ENCODE measurements at regions not wholly inside any gene's neighbourhood (a gene's known extent, or its start where the extent isn't known, plus 50 kb on each side); places are given as distances from the start of the nearest gene placed in this dataset.

DNA sequence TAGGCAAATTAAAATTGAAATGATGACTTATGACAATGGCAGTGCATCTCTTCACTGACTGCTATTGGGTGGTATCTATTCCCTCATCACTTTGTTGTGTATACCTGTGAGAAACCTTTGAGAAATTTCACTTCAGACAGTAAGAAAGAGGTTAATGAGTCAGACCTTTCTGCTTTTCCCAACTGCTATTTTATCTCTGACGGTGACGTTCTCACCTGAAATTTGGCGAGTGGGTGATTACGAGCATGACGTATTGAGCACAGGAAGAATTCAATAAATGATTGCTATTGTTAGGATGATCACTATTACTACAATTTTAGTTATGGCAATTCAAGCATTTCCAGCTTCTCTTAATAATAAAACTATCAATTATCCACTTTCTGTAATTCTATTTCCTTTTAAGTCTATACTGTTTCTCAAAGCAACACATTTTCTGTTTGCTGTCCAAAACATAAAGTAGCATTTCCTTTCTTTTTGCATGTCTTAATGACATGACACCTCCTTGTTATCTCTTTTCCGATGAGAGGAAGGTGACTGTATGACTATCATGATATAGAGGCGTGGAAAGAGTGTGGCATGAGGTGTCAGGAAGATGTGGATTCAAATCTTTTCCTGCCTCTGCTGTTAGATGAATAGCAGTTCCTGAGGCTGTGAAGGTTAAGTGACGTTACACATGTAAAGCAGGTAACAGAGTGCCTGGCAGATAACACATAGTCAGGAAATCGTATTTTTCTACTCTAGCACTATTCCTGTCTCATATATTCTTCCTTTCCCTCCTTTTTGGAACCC is 504.9 kb upstream of the SEMA6D start:
- FAIRE-seq, result no peak
- no peak for DNase-seq (ENCODE audit: low spot score in 2 of 2)

- no peak for FAIRE-seq
- DNase-seq (ENCODE audit: low spot score in 2 of 2), result no peak
These were observed 503.4 kb upstream of the SEMA6D start for GRCh38 chr15:47213883-47214282.

DNA sequence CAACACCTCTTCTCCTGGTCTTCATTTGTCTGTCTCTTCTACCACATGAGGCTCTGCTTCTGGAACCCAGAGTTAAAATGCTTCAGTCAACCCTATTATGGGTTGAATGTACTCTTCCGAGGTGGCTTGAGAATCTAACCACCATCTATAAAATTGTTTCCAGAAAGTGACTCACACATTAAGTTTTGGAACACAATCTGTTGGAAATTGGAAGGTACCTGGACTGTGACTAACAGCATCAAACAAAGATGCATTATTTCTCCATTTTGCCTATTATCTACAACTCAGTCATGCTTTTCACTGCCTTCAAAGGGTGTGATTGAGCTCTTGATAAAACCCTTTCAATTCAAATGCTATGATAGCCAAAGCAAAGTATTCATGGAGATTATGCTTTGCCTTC is 499.0 kb upstream of the SEMA6D start:
- FAIRE-seq, result no peak
- no peak for DNase-seq (ENCODE audit: low spot score in 2 of 2)

- DNase-seq (ENCODE audit: low spot score in 2 of 2), result no peak
- no peak for FAIRE-seq
These were observed 472.9 kb upstream of the SEMA6D start for GRCh38 chr15:47244361-47244760.

DNA sequence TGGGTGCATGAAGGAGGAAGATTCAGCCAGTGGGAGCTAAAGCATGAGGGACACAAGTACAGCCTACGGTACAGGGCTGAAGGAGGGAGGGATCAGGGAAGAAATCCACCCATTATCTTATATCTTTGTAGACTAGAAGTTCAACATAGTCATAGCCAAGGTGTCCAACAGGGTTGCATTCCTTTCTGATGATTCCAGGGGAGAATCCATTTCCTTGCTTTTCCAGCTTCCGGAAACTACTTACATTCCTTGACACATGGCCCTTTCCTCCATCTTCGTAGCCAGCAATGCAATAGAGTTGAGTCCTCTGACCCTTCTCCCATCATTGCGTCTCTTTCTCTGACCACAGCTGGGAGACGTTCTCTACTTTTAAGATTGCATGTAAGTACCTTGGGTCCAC is 471.0 kb upstream of the SEMA6D start:
- DNase-seq (ENCODE audit: low spot score in 2 of 2), result no peak
- no peak for FAIRE-seq

DNA sequence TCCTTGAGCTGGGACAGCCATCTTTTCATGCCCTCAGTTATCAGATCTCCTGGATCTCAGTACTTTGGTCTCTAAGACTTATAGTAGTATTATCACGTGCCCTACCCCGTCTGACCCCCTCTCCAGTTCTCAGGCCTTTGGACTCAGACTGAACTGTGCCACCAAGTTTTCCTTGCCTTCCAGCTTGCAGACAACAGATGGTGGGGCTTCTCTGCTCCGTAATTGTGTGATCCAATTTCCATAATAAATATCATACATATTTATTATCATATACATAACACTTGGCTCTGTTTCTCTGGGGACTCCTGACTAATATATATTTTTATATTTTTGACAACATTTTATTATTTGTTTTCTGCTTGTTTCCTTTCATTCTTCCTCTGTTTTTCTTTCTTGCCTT is 458.8 kb upstream of the SEMA6D start:
- DNase-seq (ENCODE audit: low spot score in 2 of 2), result no peak
- FAIRE-seq, result no peak

DNA sequence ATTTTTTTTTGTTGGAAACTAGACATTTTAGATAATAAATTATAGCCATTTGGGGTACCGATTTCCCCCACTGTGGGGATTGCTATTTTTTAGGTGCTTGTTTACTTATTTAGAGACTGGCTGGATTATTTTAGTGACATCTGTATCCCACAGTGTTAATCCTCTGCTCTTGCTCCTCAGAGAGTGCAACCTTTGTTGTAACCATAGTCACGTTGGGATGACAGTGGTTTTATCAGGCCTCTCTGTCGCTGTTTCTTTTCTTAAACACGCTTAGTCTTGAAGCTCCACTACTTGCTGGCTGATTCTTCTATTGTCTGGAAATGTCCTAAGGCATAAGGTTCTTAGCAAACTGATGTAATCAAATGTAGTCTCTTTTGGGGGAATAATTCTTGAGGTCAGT is 451.6 kb upstream of the SEMA6D start:
- DNase-seq (ENCODE audit: low spot score in 2 of 2) (no peak), FAIRE-seq (no peak)

- DNase-seq (ENCODE audit: low spot score in 2 of 2) (no peak), FAIRE-seq (no peak)
These were observed 450.7 kb upstream of the SEMA6D start for GRCh38 chr15:47266566-47266965.

DNA sequence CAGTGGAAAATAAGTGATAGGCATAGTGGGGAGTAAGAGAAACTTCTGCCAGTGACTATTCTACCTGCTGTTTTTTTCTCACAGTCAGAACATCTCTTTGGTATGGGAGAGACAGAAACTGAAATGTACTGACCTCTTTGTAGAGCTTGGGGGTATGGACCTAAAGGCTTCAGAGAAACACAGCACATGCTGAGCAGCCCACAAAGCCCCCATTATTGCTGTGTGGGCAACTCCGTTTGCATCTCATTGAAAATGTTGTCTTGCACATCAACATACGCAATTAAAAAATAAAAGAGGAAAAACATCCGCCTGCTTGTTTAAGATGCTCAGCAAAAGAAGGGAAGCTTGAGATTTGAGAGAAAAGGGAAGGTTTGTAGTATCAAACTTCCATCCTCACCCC is 443.4 kb upstream of the SEMA6D start:
- DNase-seq (ENCODE audit: low spot score in 2 of 2), result no peak
- no peak for FAIRE-seq

DNA sequence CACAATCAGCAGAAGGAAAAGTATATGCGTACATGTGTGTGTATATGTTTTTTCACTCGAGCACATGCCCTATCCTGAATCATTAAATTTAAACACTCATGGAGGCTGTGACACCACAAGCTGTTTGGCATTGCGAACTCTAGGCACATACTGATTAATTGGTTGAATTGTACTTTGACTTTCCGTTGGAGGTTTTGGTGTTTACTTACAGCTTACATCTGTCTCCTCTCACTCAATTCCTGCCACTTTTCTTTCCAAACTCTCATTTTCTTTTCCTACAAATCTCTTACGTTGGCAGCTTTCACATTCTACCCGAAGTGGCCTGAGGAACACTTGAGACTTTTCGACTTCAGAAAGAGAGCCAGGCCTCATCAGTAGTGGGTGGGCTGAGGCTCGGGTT is 434.1 kb upstream of the SEMA6D start:
- DNase-seq (ENCODE audit: low spot score in 2 of 2) (no peak), FAIRE-seq (no peak)

- DNase-seq (ENCODE audit: low spot score in 2 of 2), result no peak
- FAIRE-seq, result no peak
These were observed 428.5 kb upstream of the SEMA6D start for GRCh38 chr15:47288794-47289193.

GRCh38 chr15:47289656-47290055 is 427.6 kb upstream of the SEMA6D start:
- no peak for FAIRE-seq
- no peak for DNase-seq (ENCODE audit: low spot score in 2 of 2)

GRCh38 chr15:47291767-47292166 is 425.5 kb upstream of the SEMA6D start:
- FAIRE-seq, result no peak
- no peak for DNase-seq (ENCODE audit: low spot score in 2 of 2)

- no peak for DNase-seq (ENCODE audit: low spot score in 2 of 2)
- no peak for FAIRE-seq
These were observed 424.6 kb upstream of the SEMA6D start for GRCh38 chr15:47292638-47293190.

DNA sequence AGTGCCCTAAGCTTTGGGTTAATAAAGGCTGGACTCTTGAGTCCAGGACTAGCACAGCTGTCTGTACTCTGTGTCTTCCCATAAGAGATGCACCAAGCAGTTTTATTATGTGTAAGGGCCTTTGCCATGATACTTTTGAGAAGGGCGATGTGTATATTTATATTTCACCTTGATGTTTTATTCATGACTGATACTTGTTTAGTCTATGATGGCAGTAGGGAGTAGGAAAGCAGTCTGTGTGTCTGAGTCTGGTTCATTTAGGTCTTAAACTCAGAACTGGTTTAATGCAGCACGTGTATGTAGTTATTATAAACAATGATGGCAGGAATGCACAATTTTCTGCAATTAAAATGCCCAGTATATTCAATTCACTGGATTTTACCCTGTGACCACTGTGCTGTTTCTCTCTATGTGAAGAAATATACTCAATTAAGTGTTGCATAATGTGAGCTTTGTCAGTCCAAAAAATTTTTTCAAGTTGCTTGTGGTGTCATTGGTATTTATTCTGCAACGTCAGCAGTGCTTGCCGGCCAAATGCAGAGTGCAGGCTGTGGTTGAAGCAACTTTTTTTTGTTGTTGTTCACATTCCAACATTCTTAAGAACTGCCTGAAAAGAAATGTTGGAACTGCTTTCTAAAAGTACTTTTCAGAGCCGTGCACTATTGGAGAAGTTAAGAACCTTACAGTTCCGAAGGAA is 423.7 kb upstream of the SEMA6D start:
- FAIRE-seq, result no peak
- DNase-seq (ENCODE audit: low spot score in 2 of 2), result no peak

- FAIRE-seq (no peak), DNase-seq (ENCODE audit: low spot score in 2 of 2) (no peak)
These were observed 422.5 kb upstream of the SEMA6D start for GRCh38 chr15:47294765-47295259.

GRCh38 chr15:47296881-47297280 is 420.4 kb upstream of the SEMA6D start:
- FAIRE-seq, result no peak
- no peak for DNase-seq (ENCODE audit: low spot score in 2 of 2)

GRCh38 chr15:47299846-47300434 is 417.4 kb upstream of the SEMA6D start:
- DNase-seq (ENCODE audit: low spot score in 2 of 2) (no peak), FAIRE-seq (no peak)

- no peak for DNase-seq (ENCODE audit: low spot score in 2 of 2)
- no peak for FAIRE-seq
These were observed 416.7 kb upstream of the SEMA6D start for GRCh38 chr15:47300596-47300995.

DNA sequence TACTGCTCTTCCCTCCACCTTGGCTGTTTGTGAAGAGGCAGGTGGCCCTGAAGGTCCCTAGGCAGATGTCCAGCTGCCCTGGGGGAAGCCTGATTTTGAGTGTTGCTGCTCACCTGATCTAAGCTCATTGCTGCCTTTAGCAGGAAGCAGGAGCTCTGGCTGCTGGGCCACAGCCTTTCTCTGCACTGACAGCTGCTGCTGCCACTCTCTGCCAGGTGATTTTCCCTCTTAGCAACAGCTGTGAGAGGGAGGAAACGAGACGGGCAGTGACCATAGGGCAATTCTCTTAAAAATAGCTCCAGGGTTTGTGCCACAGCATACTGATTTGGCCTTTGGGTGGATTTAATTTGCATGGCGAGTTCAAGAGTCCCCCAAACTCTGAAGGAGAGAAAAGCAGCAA is 415.8 kb upstream of the SEMA6D start:
- no peak for DNase-seq (ENCODE audit: low spot score in 2 of 2)
- FAIRE-seq, result no peak

DNA sequence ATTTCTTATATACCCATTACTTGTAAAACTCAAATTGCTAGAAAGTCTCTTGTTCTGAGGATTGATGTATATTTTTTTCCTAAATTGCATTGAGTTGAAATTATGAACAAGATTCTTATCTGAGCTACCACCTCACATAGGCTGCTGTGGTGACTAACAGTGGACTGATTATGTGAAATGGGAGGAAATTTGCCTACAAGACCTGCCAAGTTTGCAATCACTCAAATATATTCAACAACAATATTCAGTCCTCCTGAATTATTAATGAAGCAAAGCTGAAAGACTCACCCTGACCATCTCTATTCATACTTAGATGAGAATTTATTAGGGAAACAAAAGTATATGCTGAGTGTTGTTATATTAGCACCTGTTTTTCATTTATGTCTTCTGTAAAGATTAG is 412.6 kb upstream of the SEMA6D start:
- DNase-seq (ENCODE audit: low spot score in 2 of 2), result no peak
- no peak for FAIRE-seq
